Smooth muscle cell of the brain vasculature (primary cell): ENCODE measurements at regions not wholly inside any gene's neighbourhood (a gene's known extent, or its start where the extent isn't known, plus 50 kb on each side); places are given as distances from the start of the nearest gene placed in this dataset.
A peak's percentile ranks its signal among the peaks of the same experiment; 100 is the strongest.

Experiments
- DNase-seq: peaks from one replicate; pipeline ENCODE4 v3.0.0-alpha.2; 2012; ENCODE audit warnings: low read depth, low spot score

GRCh38 chr3:24933401-24933800 is 438.8 kb upstream of the THRB start:
- no peak for DNase-seq

- DNase-seq, result no peak
Measured at GRCh38 chr3:24936574-24936973, 441.9 kb upstream of the THRB start.

- DNase-seq, result no peak
Measured at GRCh38 chr3:24937228-24937627, 442.6 kb upstream of the THRB start.

GRCh38 chr3:24937780-24938179 is 443.1 kb upstream of the THRB start:
- no peak for DNase-seq

GRCh38 chr3:24943961-24944360 is 449.3 kb upstream of the THRB start:
- no peak for DNase-seq

- no peak for DNase-seq
Measured at GRCh38 chr3:24944805-24945520, 450.3 kb upstream of the THRB start.

GRCh38 chr3:24945563-24945962 is 450.9 kb upstream of the THRB start:
- DNase-seq, result no peak

GRCh38 chr3:24947103-24947502 is 452.5 kb upstream of the THRB start:
- no peak for DNase-seq

GRCh38 chr3:24951180-24951579 is 456.5 kb upstream of the THRB start:
- DNase-seq, result no peak

- DNase-seq, result no peak
Measured at GRCh38 chr3:24952388-24952787, 457.7 kb upstream of the THRB start.

GRCh38 chr3:24953060-24953771 is 458.6 kb upstream of the THRB start:
- no peak for DNase-seq

GRCh38 chr3:24956613-24957012 is 462.0 kb upstream of the THRB start:
- DNase-seq, result no peak

- DNase-seq, result no peak
Measured at GRCh38 chr3:24958271-24958670, 463.6 kb upstream of the THRB start.

- no peak for DNase-seq
Measured at GRCh38 chr3:24958910-24959447, 464.3 kb upstream of the THRB start.

- DNase-seq, result peak; percentile 12
Measured at GRCh38 chr3:24963762-24964625, 464.1 kb upstream of the RARB start.

- DNase-seq, result no peak
Measured at GRCh38 chr3:24965706-24966385, 462.2 kb upstream of the RARB start.

GRCh38 chr3:24968036-24968435 is 460.0 kb upstream of the RARB start:
- DNase-seq, result no peak

GRCh38 chr3:24972491-24972890 is 455.6 kb upstream of the RARB start:
- DNase-seq, result no peak

GRCh38 chr3:24981309-24981708 is 446.8 kb upstream of the RARB start:
- DNase-seq, result no peak

GRCh38 chr3:24981924-24982323 is 446.1 kb upstream of the RARB start:
- DNase-seq, result no peak

GRCh38 chr3:24985668-24986067 is 442.4 kb upstream of the RARB start:
- no peak for DNase-seq

- no peak for DNase-seq
Measured at GRCh38 chr3:24986612-24987011, 441.5 kb upstream of the RARB start.
